Neural cell (in vitro differentiated cells): ENCODE measurements at regions not wholly inside any gene's neighbourhood (a gene's known extent, or its start where the extent isn't known, plus 50 kb on each side); places are given as distances from the start of the nearest gene placed in this dataset.

Experiments
- H2AFZ ChIP-seq: fragments of 200-600, 300-800 bp; sonication (generic), shearing (Covaris generic); 2 replicates; pipeline ENCODE4 v1.6.0; 2014; ENCODE audit warnings: low read depth, mild to moderate bottlenecking, antibody characterized with exemption, low read length, moderate library complexity
- H3F3A ChIP-seq: fragments of 200-600 bp; shearing (Covaris generic); 2 replicates; pipeline ENCODE4 v1.6.1; 2016; ENCODE audit warnings: mild to moderate bottlenecking, moderate library complexity, mixed read lengths, antibody characterized with exemption, low read length; ENCODE audit not compliant: insufficient read depth, poor library complexity, severe bottlenecking
- H3K27ac ChIP-seq: fragments of 200-600, 300-800 bp; sonication (generic), shearing (Covaris generic); 2 replicates; pipeline ENCODE4 v1.5.1; 2014; ENCODE audit warnings: mild to moderate bottlenecking, low read length, moderate library complexity
- H3K27me3 ChIP-seq: fragments of 300-800, 200-600 bp; sonication (generic), shearing (Covaris generic); 2 replicates; pipeline ENCODE4 v1.6.0; 2014; ENCODE audit warnings: mild to moderate bottlenecking, low read depth, low read length, moderate library complexity; ENCODE audit not compliant: insufficient read depth
- H3K36me3 ChIP-seq: fragments of 300-800, 200-600 bp; sonication (generic), shearing (Covaris generic); 2 replicates; pipeline ENCODE4 v1.5.1; 2014; ENCODE audit warnings: mild to moderate bottlenecking, antibody characterized with exemption, low read length, moderate library complexity; ENCODE audit not compliant: insufficient read depth
- H3K4me2 ChIP-seq: fragments of 300-800, 200-600 bp; sonication (generic), shearing (Covaris generic); 2 replicates; pipeline ENCODE4 v1.6.0; 2014; ENCODE audit warnings: mild to moderate bottlenecking, low read length
- H3K4me3 ChIP-seq: fragments of 300-800, 200-600 bp; sonication (generic), shearing (Covaris generic); 2 replicates; pipeline ENCODE4 v1.5.1; 2014; ENCODE audit warnings: mild to moderate bottlenecking, low read length, moderate library complexity
- H3K79me2 ChIP-seq: fragments of 200-600 bp; shearing (Covaris generic); replicated peaks from 2 replicates; pipeline ENCODE4 v1.6.0; 2014; ENCODE audit warnings: mild to moderate bottlenecking, low read length, moderate library complexity; ENCODE audit not compliant: insufficient read depth
- H3K9ac ChIP-seq: fragments of 300-800, 200-600 bp; sonication (generic), shearing (Covaris generic); 2 replicates; pipeline ENCODE4 v1.6.1; 2016; ENCODE audit warnings: mild to moderate bottlenecking, low read length, mixed read lengths
- H3K9me2 ChIP-seq: fragments of 200-600 bp; shearing (Covaris generic); 2 replicates; pipeline ENCODE4 v1.6.1; 2016; ENCODE audit warnings: mild to moderate bottlenecking, low read length, mixed read lengths; ENCODE audit not compliant: insufficient read depth
- H3K9me3 ChIP-seq: fragments of 200-600, 300-800 bp; sonication (generic), shearing (Covaris generic); 2 replicates; pipeline ENCODE4 v1.6.1; 2016; ENCODE audit warnings: mild to moderate bottlenecking, mixed run types, low read length, moderate library complexity, mixed read lengths
- H4K20me1 ChIP-seq: fragments of 200-600 bp; shearing (Covaris generic); 2 replicates; pipeline ENCODE4 v1.6.1; 2016; ENCODE audit warnings: mild to moderate bottlenecking, mixed run types; ENCODE audit not compliant: insufficient read depth
- CTCF ChIP-seq: fragments of 450-650 bp; IDR thresholded peaks from 2 replicates; pipeline ENCODE4 v1.5.1; 2014; ENCODE audit warnings: antibody characterized with exemption, mild to moderate bottlenecking, moderate library complexity; ENCODE audit not compliant: poor library complexity, severe bottlenecking
- EP300 ChIP-seq: fragments of 450-650 bp; conservative IDR thresholded peaks from 2 replicates; pipeline ENCODE4 v1.6.1; 2014; ENCODE audit warnings: antibody characterized with exemption, mild to moderate bottlenecking, moderate library complexity; ENCODE audit not compliant: poor library complexity, severe bottlenecking
- EZH2 ChIP-seq: fragments of 200-600, 300-800 bp; shearing (Covaris generic), sonication (generic); IDR thresholded peaks from 2 replicates; pipeline ENCODE4 v1.6.1; 2014; ENCODE audit warnings: antibody characterized with exemption, low read length, borderline replicate concordance, mild to moderate bottlenecking; ENCODE audit not compliant: insufficient read depth, poor library complexity, severe bottlenecking
- MXI1 ChIP-seq: fragments of 450-650 bp; conservative IDR thresholded peaks from 2 replicates; pipeline ENCODE4 v1.6.1; 2014; ENCODE audit warnings: antibody characterized with exemption, mild to moderate bottlenecking; ENCODE audit not compliant: poor library complexity, severe bottlenecking
- POLR2AphosphoS5 ChIP-seq: IDR thresholded peaks from 2 replicates; pipeline ENCODE4 v1.6.1; 2012
- RAD21 ChIP-seq: fragments of 450-650 bp; conservative IDR thresholded peaks from 2 replicates; pipeline ENCODE4 v1.6.1; 2014; ENCODE audit warnings: antibody characterized with exemption, mild to moderate bottlenecking, moderate library complexity
- SMC3 ChIP-seq: fragments of 450-650 bp; conservative IDR thresholded peaks from 2 replicates; pipeline ENCODE4 v1.6.1; 2014; ENCODE audit warnings: antibody characterized with exemption, mild to moderate bottlenecking, moderate library complexity; ENCODE audit not compliant: poor library complexity
- TAF1 ChIP-seq: IDR thresholded peaks from 2 replicates; pipeline ENCODE4 v1.6.1; 2012; ENCODE audit warnings: low read depth
- TF ChIP-seq, protein P1 (sequence below): IDR thresholded peaks from 2 replicates; pipeline ENCODE4 v1.6.1; 2012; ENCODE audit warnings: borderline replicate concordance

DNA sequence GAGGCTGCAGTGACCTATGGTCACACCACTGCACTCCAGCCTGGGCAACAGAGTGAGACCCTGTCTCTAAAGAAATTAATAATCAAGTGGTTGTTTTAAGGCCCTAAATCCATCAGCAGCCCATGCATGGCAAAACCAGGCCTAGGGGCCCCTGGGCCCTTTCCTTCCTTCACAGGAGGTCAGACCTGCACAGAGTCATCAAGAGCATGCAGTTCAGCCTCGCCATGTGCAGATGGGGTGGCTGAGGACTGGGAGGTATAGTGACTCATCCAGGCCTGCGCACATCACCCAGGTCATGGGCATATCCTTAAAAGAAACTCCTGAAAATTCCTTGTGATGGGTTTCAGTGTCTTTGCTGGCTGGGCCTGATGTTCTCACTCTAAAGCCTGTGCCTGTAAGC lies 72.4 kb upstream of the AMZ2 start:
- Histone ChIP-seq H3K9me2 (no peaks in the 10 kb centered on the region), H2AFZ (no peak overlapping the region), H3K79me2 (no peaks in the 10 kb centered on the region), H4K20me1 (no peaks in the 10 kb centered on the region), H3K27ac (no peak overlapping the region), H3K9ac (no peak overlapping the region), H3K27me3 (no peaks in the 10 kb centered on the region), H3K4me2 (no peak overlapping the region), H3K36me3 (no peaks in the 10 kb centered on the region), H3K4me3 (no peak overlapping the region), H3K9me3 (no peaks in the 10 kb centered on the region), H3F3A (no peaks in the 10 kb centered on the region)
- no peak for TF ChIP-seq EP300
- TF ChIP-seq MXI1, result no peak
- TF ChIP-seq TAF1, result no peak
- TF ChIP-seq CTCF, result no peak
- no peak for TF ChIP-seq POLR2AphosphoS5
- TF ChIP-seq RAD21, result no peak
- TF ChIP-seq SMC3, result no peak
- TF ChIP-seq, protein P1, sequence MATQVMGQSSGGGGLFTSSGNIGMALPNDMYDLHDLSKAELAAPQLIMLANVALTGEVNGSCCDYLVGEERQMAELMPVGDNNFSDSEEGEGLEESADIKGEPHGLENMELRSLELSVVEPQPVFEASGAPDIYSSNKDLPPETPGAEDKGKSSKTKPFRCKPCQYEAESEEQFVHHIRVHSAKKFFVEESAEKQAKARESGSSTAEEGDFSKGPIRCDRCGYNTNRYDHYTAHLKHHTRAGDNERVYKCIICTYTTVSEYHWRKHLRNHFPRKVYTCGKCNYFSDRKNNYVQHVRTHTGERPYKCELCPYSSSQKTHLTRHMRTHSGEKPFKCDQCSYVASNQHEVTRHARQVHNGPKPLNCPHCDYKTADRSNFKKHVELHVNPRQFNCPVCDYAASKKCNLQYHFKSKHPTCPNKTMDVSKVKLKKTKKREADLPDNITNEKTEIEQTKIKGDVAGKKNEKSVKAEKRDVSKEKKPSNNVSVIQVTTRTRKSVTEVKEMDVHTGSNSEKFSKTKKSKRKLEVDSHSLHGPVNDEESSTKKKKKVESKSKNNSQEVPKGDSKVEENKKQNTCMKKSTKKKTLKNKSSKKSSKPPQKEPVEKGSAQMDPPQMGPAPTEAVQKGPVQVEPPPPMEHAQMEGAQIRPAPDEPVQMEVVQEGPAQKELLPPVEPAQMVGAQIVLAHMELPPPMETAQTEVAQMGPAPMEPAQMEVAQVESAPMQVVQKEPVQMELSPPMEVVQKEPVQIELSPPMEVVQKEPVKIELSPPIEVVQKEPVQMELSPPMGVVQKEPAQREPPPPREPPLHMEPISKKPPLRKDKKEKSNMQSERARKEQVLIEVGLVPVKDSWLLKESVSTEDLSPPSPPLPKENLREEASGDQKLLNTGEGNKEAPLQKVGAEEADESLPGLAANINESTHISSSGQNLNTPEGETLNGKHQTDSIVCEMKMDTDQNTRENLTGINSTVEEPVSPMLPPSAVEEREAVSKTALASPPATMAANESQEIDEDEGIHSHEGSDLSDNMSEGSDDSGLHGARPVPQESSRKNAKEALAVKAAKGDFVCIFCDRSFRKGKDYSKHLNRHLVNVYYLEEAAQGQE, result no peak
- no peak for TF ChIP-seq EZH2

DNA sequence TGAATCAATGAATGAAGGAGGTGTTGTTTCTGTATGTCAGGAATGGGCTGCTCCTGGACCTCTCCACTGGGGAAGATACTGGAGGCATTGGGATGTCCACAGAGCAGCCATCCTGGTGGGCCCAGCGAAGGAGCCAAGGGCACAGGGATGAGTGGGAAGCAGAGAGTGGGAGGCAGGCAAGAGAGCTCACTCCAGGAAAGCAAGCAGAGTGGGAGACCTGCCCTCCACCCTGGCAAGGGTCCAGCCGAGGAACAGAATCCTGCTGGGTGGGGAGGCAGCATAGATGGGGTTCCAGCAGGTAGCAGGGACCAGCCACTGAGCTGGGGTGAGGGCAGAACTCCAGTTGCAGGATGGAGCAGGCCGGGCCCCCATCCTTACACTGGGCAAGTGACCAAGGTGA lies 71.9 kb upstream of the AMZ2 start:
- Histone ChIP-seq H3K4me2 (no peak overlapping the region), H3K27ac (no peak overlapping the region), H3K4me3 (no peak overlapping the region), H3K79me2 (no peaks in the 10 kb centered on the region), H3F3A (no peaks in the 10 kb centered on the region), H3K36me3 (no peaks in the 10 kb centered on the region), H3K9ac (no peak overlapping the region), H3K27me3 (no peaks in the 10 kb centered on the region), H3K9me2 (no peaks in the 10 kb centered on the region), H3K9me3 (no peaks in the 10 kb centered on the region), H4K20me1 (no peaks in the 10 kb centered on the region), H2AFZ (no peak overlapping the region)
- no peak for TF ChIP-seq EP300
- TF ChIP-seq EZH2, result no peak
- TF ChIP-seq MXI1, result no peak
- TF ChIP-seq RAD21, result no peak
- no peak for TF ChIP-seq CTCF
- TF ChIP-seq, protein P1, result no peak
- no peak for TF ChIP-seq POLR2AphosphoS5
- no peak for TF ChIP-seq TAF1
- no peak for TF ChIP-seq SMC3
